ENCODE measurements at regions not wholly inside any gene's neighbourhood (a gene's known extent, or its start where the extent isn't known, plus 50 kb on each side); places are given as distances from the start of the nearest gene placed in this dataset.
A peak's percentile ranks its signal among the peaks of the same experiment; 100 is the strongest.

GRCh38 chr21:26412885-26413284 lies 160.2 kb downstream of the CYYR1 start:
- no peak for DNase-seq

- DNase-seq, result no peak
Observed at GRCh38 chr21:26409735-26410134, 163.4 kb downstream of the CYYR1 start.

- no peak for DNase-seq
Observed at GRCh38 chr21:26408511-26408910, 164.6 kb downstream of the CYYR1 start.

- no peak for DNase-seq
Observed at GRCh38 chr21:26406526-26406925, 166.6 kb downstream of the CYYR1 start.

- DNase-seq, result peak; percentile 52
Observed at GRCh38 chr21:26405735-26406361, 167.2 kb downstream of the CYYR1 start.

- no peak for DNase-seq
Observed at GRCh38 chr21:26405071-26405470, 168.0 kb downstream of the CYYR1 start.

GRCh38 chr21:26404288-26404687 lies 168.8 kb downstream of the CYYR1 start:
- no peak for DNase-seq

GRCh38 chr21:26403321-26403720 lies 169.8 kb downstream of the CYYR1 start:
- DNase-seq, result no peak

- DNase-seq, result no peak
Observed at GRCh38 chr21:26397545-26397944, 175.5 kb downstream of the CYYR1 start.

GRCh38 chr21:26394341-26394740 lies 178.7 kb downstream of the CYYR1 start:
- DNase-seq, result no peak

GRCh38 chr21:26391166-26391565 lies 181.9 kb downstream of the CYYR1 start:
- DNase-seq, result no peak

GRCh38 chr21:26389971-26390641 lies 183.0 kb downstream of the CYYR1 start:
- no peak for DNase-seq

GRCh38 chr21:26388731-26389231 lies 184.3 kb downstream of the CYYR1 start:
- no peak for DNase-seq

GRCh38 chr21:26385721-26386120 lies 187.4 kb downstream of the CYYR1 start:
- DNase-seq, result no peak

- DNase-seq, result no peak
Observed at GRCh38 chr21:26379561-26379960, 193.5 kb downstream of the CYYR1 start.

- DNase-seq, result no peak
Observed at GRCh38 chr21:26377111-26377694, 195.9 kb downstream of the CYYR1 start.

GRCh38 chr21:26374817-26375216 lies 198.3 kb downstream of the CYYR1 start:
- DNase-seq, result no peak

GRCh38 chr21:26368591-26369320 lies 198.2 kb upstream of the APP start:
- DNase-seq, result no peak

GRCh38 chr21:26366781-26367180 lies 196.2 kb upstream of the APP start:
- no peak for DNase-seq

- no peak for DNase-seq
Observed at GRCh38 chr21:26365849-26366248, 195.3 kb upstream of the APP start.

- DNase-seq, result no peak
Observed at GRCh38 chr21:26351661-26352060, 181.1 kb upstream of the APP start.

- no peak for DNase-seq
Observed at GRCh38 chr21:26332867-26333266, 162.3 kb upstream of the APP start.

- DNase-seq, result no peak
Observed at GRCh38 chr21:26331205-26331980, 160.8 kb upstream of the APP start.

Measured in activated CD8-positive, alpha-beta memory T cell treated with anti-CD3 and anti-CD28 coated beads, Interleukin-2, amount 50 U/mL, for 48 hours (primary cell).